ENCODE measurements at regions not wholly inside any gene's neighbourhood (a gene's known extent, or its start where the extent isn't known, plus 50 kb on each side); places are given as distances from the start of the nearest gene placed in this dataset.

DNA sequence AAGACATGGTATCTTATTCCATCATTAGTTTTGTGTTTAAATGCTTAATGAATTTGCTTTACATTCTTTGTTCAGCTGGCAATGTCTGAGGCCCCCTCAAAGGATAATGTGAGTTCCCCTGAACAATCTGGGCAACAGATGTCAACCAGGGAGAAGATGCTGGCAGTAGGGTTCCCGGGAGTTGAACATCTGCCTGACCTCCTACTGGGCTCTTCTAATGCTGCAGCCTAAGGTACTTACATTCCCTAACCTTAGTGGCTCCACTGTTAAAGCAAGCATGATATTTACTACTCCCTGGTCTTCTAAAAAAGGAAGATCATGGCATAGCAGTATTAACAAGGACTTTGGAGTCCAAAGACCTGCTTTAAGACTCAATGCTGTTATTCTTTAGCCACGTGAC is 574.9 kb upstream of the NR5A2 start:
- TF ChIP-seq CTCF (IDR thresholded peaks at IDR 0.05; ENCODE audit: low read length) (no peak), EZH2 (IDR thresholded peaks at IDR 0.05; ENCODE audit: borderline replicate concordance, low read length) (no peak)

Measured in OCI-LY1 (cell line).